ENCODE measurements at regions not wholly inside any gene's neighbourhood (a gene's known extent, or its start where the extent isn't known, plus 50 kb on each side); places are given as distances from the start of the nearest gene placed in this dataset.

- TF ChIP-seq, protein P1, sequence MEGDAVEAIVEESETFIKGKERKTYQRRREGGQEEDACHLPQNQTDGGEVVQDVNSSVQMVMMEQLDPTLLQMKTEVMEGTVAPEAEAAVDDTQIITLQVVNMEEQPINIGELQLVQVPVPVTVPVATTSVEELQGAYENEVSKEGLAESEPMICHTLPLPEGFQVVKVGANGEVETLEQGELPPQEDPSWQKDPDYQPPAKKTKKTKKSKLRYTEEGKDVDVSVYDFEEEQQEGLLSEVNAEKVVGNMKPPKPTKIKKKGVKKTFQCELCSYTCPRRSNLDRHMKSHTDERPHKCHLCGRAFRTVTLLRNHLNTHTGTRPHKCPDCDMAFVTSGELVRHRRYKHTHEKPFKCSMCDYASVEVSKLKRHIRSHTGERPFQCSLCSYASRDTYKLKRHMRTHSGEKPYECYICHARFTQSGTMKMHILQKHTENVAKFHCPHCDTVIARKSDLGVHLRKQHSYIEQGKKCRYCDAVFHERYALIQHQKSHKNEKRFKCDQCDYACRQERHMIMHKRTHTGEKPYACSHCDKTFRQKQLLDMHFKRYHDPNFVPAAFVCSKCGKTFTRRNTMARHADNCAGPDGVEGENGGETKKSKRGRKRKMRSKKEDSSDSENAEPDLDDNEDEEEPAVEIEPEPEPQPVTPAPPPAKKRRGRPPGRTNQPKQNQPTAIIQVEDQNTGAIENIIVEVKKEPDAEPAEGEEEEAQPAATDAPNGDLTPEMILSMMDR (IDR thresholded peaks at IDR 0.05), result no peak
- no peak for TF ChIP-seq POLR2A (IDR thresholded peaks at IDR 0.05)
- Histone ChIP-seq H3K4me1 (no peaks in the 10 kb centered on the region), H3K27me3 (no peaks in the 10 kb centered on the region), H3K36me3 (no peaks in the 10 kb centered on the region), H3K27ac (no peak overlapping the region), H3K4me3 (no peak overlapping the region), H3K9me3 (no peaks in the 10 kb centered on the region)
- intact Hi-C loops (cut with DNase I; ENCODE audit: low total_unique reads), result no loop called here
- no peak for DNase-seq
Measured at GRCh38 chr11:22466809-22467208, 128.6 kb downstream of the SLC17A6 start.

DNA sequence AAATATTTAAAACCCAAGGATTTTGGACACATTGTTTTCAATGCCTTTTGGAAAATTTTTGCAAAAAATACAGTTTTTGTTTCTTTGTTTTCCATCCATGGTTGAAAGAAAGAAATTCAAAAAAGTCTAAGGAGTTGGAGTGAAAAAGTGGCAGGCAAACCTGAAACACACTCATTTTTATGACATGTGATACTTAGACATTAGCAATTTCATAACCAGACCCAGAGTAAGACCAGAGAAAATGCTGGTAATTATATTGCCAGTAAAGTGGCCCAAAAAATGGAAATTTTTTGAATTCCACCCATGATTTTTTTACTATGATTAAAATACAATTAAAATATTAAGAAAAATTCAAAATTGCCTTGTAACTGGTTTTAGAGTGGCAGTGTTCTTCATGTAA, 128.2 kb downstream of the SLC17A6 start:
- Histone ChIP-seq H3K27me3 (no peaks in the 10 kb centered on the region), H3K4me3 (no peak overlapping the region), H3K4me1 (no peaks in the 10 kb centered on the region), H3K9me3 (no peaks in the 10 kb centered on the region), H3K36me3 (no peaks in the 10 kb centered on the region), H3K27ac (no peak overlapping the region)
- DNase-seq, result no peak
- intact Hi-C loops (cut with DNase I; ENCODE audit: low total_unique reads), result no loop called here
- no peak for TF ChIP-seq POLR2A (IDR thresholded peaks at IDR 0.05)
- TF ChIP-seq, protein P1 (IDR thresholded peaks at IDR 0.05), result no peak

DNA sequence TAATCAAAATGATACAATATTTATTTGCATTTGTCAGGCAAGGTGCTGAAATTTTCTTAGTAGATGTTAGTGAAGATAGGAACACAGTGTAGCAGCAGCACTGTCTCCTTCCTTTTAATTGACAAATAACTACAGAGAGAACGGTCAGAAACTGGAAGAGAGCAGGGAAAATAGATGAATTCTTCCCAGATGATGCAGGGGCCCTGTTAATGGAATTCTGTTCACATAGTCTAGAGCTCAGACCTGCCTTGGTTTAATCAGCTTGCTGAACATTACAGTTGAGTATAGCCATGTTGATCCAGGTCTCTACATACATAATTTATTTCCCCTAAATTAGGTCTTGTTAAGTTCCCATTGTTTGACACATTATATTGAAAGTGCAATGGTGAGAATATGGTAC, 127.4 kb downstream of the SLC17A6 start:
- no peak overlapping the region for H3K4me3 ChIP-seq

DNA sequence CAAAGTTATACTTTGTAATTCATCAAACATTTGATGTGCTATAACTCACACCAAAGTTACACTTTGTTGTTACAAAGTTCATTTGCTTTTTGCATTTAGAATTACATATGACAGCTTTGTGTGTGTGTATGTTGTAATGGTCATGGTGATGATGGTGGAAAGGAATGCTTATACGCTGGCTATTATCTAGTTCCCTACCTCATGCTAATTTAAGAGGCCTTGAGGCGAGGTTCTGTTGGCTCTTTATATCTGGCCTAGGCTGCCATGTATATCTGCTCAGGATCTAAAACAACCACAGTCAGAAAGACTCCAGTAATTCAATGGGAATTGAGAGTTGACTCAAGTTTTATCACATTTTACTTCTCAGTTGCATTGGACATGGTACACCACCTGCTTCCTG, 123.4 kb downstream of the SLC17A6 start:
- H3K36me3 ChIP-seq, result no peaks in the 10 kb centered on the region
- no peak for DNase-seq
- no peak for TF ChIP-seq POLR2A (IDR thresholded peaks at IDR 0.05)
- TF ChIP-seq, protein P1 (IDR thresholded peaks at IDR 0.05), result no peak
- H3K27me3 ChIP-seq, result no peaks in the 10 kb centered on the region
- intact Hi-C loops (cut with DNase I; ENCODE audit: low total_unique reads), result no loop called here
- no peaks in the 10 kb centered on the region for H3K9me3 ChIP-seq
- H3K4me3 ChIP-seq, result no peak overlapping the region
- H3K4me1 ChIP-seq, result no peaks in the 10 kb centered on the region
- no peak overlapping the region for H3K27ac ChIP-seq

More for the DNA sequence above, 127.4 kb downstream of the SLC17A6 start:
- Histone ChIP-seq H3K9me3 (no peaks in the 10 kb centered on the region), H3K27me3 (no peaks in the 10 kb centered on the region), H3K4me1 (no peaks in the 10 kb centered on the region), H3K27ac (no peak overlapping the region), H3K36me3 (no peaks in the 10 kb centered on the region)
- TF ChIP-seq, protein P1 (IDR thresholded peaks at IDR 0.05), result no peak
- TF ChIP-seq POLR2A (IDR thresholded peaks at IDR 0.05), result no peak
- intact Hi-C loops (cut with DNase I; ENCODE audit: low total_unique reads), result no loop called here
- no peak for DNase-seq

- Histone ChIP-seq H3K4me3 (no peak overlapping the region), H3K27ac (no peak overlapping the region), H3K36me3 (no peaks in the 10 kb centered on the region), H3K4me1 (no peaks in the 10 kb centered on the region), H3K27me3 (no peaks in the 10 kb centered on the region), H3K9me3 (no peaks in the 10 kb centered on the region)
- intact Hi-C loops (cut with DNase I; ENCODE audit: low total_unique reads), result no loop called here
- TF ChIP-seq POLR2A (IDR thresholded peaks at IDR 0.05), result no peak
- TF ChIP-seq, protein P1 (IDR thresholded peaks at IDR 0.05), result no peak
- DNase-seq, result no peak
Measured at GRCh38 chr11:22460181-22460580, 122.0 kb downstream of the SLC17A6 start.

Data from uterus (tissue), 3 donors.